GM18507 (cell line): ENCODE measurements at regions not wholly inside any gene's neighbourhood (a gene's known extent, or its start where the extent isn't known, plus 50 kb on each side); places are given as distances from the start of the nearest gene placed in this dataset.
A peak's percentile ranks its signal among the peaks of the same experiment; 100 is the strongest.

Source experiments
- DNase-seq: peaks from one replicate; pipeline ENCODE4 v3.0.0; 2011; ENCODE audit warnings: low read depth; ENCODE audit not compliant: insufficient read length; ENCODE audit errors: extremely low spot score
- FAIRE-seq: peaks from 2 replicates; lab custom pipeline; 2011; peaks lifted over from hg19 to GRCh38; lab: Jason Lieb, UNC

GRCh38 chr4:60187428-60187827, 1012.7 kb upstream of the ADGRL3 start:
- DNase-seq (no peak), FAIRE-seq (no peak)

- no peak for DNase-seq
- FAIRE-seq, result no peak
These were observed 1010.8 kb upstream of the ADGRL3 start for GRCh38 chr4:60189286-60189685.

GRCh38 chr4:60194214-60194613, 1005.9 kb upstream of the ADGRL3 start:
- FAIRE-seq (no peak), DNase-seq (no peak)

GRCh38 chr4:60195256-60195655, 1004.9 kb upstream of the ADGRL3 start:
- FAIRE-seq, result no peak
- DNase-seq, result no peak

GRCh38 chr4:60201052-60201673, 999.0 kb upstream of the ADGRL3 start:
- DNase-seq (peak; percentile 2), FAIRE-seq (peak; percentile 78)

- DNase-seq, result no peak
- FAIRE-seq, result no peak
These were observed 990.5 kb upstream of the ADGRL3 start for GRCh38 chr4:60209588-60209987.

- FAIRE-seq (no peak), DNase-seq (no peak)
These were observed 984.2 kb upstream of the ADGRL3 start for GRCh38 chr4:60215906-60216305.

- FAIRE-seq (no peak), DNase-seq (no peak)
These were observed 983.4 kb upstream of the ADGRL3 start for GRCh38 chr4:60216752-60217151.

GRCh38 chr4:60221866-60222265, 978.3 kb upstream of the ADGRL3 start:
- no peak for DNase-seq
- no peak for FAIRE-seq

GRCh38 chr4:60223208-60223923, 976.8 kb upstream of the ADGRL3 start:
- DNase-seq, result no peak

GRCh38 chr4:60241866-60242265, 958.3 kb upstream of the ADGRL3 start:
- FAIRE-seq (no peak), DNase-seq (no peak)

More at GRCh38 chr4:60223208-60223923, 976.8 kb upstream of the ADGRL3 start:
- no peak for FAIRE-seq

GRCh38 chr4:60249784-60250183, 950.3 kb upstream of the ADGRL3 start:
- FAIRE-seq (no peak), DNase-seq (no peak)

- FAIRE-seq (no peak), DNase-seq (no peak)
These were observed 949.5 kb upstream of the ADGRL3 start for GRCh38 chr4:60250657-60251056.

- DNase-seq (no peak), FAIRE-seq (no peak)
These were observed 940.3 kb upstream of the ADGRL3 start for GRCh38 chr4:60259781-60260180.

GRCh38 chr4:60266505-60266904, 933.6 kb upstream of the ADGRL3 start:
- FAIRE-seq (no peak), DNase-seq (no peak)

GRCh38 chr4:60296386-60296785, 903.7 kb upstream of the ADGRL3 start:
- FAIRE-seq (no peak), DNase-seq (no peak)

- DNase-seq (no peak), FAIRE-seq (no peak)
These were observed 886.4 kb upstream of the ADGRL3 start for GRCh38 chr4:60313611-60314178.

GRCh38 chr4:60314416-60314815, 885.7 kb upstream of the ADGRL3 start:
- DNase-seq (no peak), FAIRE-seq (no peak)

GRCh38 chr4:60315586-60315985, 884.5 kb upstream of the ADGRL3 start:
- DNase-seq (no peak), FAIRE-seq (no peak)

- FAIRE-seq (no peak), DNase-seq (no peak)
These were observed 873.4 kb upstream of the ADGRL3 start for GRCh38 chr4:60326735-60327134.

- FAIRE-seq (no peak), DNase-seq (no peak)
These were observed 872.5 kb upstream of the ADGRL3 start for GRCh38 chr4:60327651-60328050.
